Activated CD4-positive, alpha-beta T cell treated with anti-CD3 and anti-CD28 coated beads for 36 hours (primary cell): ENCODE measurements at regions not wholly inside any gene's neighbourhood (a gene's known extent, or its start where the extent isn't known, plus 50 kb on each side); places are given as distances from the start of the nearest gene placed in this dataset.
"Not testable (repeated sequence)": the region's sequence is repeated elsewhere in the genome, so short reads cannot be mapped to it uniquely, and the experiment has no call there.

Experiments used
- ATAC-seq: fragments of 200-7000 bp; cut with Tn5 transposase; one replicate; pipeline ENCODE4 v1.10.0; 2021; ENCODE audit warnings: mild to moderate bottlenecking, moderate library complexity
- CTCF ChIA-PET: fragments of 350-600 bp; sonication (Branson Sonifier 250); formaldehyde crosslinking; loops from one replicate; lab custom pipeline; 2021; ENCODE audit warnings: antibody characterized with exemption; lab: Charles Lee
- POLR2A ChIA-PET: fragments of 350-600 bp; sonication (Branson Sonifier 250); formaldehyde crosslinking; loops from one replicate; lab custom pipeline; 2021; ENCODE audit warnings: antibody characterized with exemption, inconsistent platforms; lab: Charles Lee
- DNase-seq: peaks from one replicate; pipeline ENCODE4 v3.0.0-alpha.2; 2020
- H3K27ac Mint-ChIP-seq: one replicate; pipeline ENCODE4 v1.8.0; 2021; ENCODE audit warnings: mixed read lengths
- H3K27me3 Mint-ChIP-seq: one replicate; pipeline ENCODE4 v1.8.0; 2021; ENCODE audit warnings: mixed read lengths
- H3K36me3 Mint-ChIP-seq: one replicate; pipeline ENCODE4 v1.8.0; 2021; ENCODE audit warnings: low read depth, mixed read lengths
- H3K4me1 Mint-ChIP-seq: one replicate; pipeline ENCODE4 v1.8.0; 2021; ENCODE audit warnings: mixed read lengths
- H3K4me3 Mint-ChIP-seq: one replicate; pipeline ENCODE4 v1.8.0; 2021; ENCODE audit warnings: mild to moderate bottlenecking, moderate library complexity, mixed read lengths
- H3K9me3 Mint-ChIP-seq: one replicate; pipeline ENCODE4 v1.8.0; 2021; ENCODE audit warnings: low read depth, mixed read lengths
- intact Hi-C, 2 experiments: fragments of 100-400 bp; cut with DNase I in 1 of 2; cut with micrococcal nuclease in 1 of 2; formaldehyde crosslinking; loops; one replicate each; pipeline versions ENCODE4 v1.14.2 to v1.15.1; 2022 to 2024; cut with DNase I, micrococcal nuclease

DNA sequence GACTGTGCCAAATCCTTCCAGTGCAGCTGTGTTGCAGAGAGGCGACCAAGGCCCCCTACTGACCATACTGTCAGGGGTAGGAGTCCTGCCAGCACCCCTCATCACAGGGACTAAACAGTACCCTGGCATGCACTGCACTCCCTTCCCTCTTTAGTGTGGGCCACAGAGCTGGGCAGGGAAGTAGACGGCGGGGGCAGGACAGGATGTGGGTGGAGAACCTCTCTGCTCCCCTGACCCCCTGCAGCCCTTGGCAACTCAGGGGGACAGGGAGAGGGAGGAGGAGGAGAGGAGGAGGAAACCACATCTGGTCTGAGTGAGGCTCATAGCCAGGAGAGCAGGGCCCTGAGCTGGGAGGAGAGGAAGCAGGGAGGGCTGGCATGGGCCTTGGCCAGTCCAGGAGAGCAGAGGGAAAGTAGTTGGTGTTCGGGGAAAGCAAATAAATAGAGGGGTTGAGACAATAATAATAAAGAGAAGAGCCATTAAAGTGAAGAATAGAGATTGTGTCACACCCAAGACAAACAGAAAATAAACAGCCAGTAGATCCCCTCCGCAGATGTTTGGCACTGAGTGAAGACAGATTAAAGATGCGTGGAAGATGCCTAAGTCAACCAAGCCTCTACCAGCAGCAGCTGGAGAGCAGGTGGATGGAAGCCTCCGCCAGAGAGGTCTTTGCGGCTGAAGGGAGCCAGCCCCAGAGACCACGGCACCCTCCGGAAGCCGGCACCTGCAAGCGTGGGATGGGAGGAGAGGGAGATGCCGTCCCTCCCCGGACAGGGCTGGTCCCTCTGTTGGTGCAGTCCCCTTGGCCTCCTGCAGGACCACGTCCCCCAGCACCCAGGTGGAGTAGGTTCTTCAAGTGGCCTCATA is 61.5 kb downstream of the RPUSD4 start:
- Mint-ChIP-seq H3K9me3 (peaks cover 8% of the 10 kb centered on the region), H3K36me3 (peaks cover 2% of the 10 kb centered on the region), H3K4me3 (no peak overlapping the region), H3K27ac (no peak overlapping the region), H3K27me3 (peaks cover 4% of the 10 kb centered on the region), H3K4me1 (no peaks in the 10 kb centered on the region)
- ATAC-seq (no peak), DNase-seq (no peak)
- ChIA-PET POLR2A (no interaction called here), CTCF (interaction anchor here (0.7 to 0.8 kb wide), 2 partner anchors 240 to 914 kb away, joined by 3 to 4 read pairs; no protein-coding TSS in a partner anchor)
- intact Hi-C loops, result no loop called here

DNA sequence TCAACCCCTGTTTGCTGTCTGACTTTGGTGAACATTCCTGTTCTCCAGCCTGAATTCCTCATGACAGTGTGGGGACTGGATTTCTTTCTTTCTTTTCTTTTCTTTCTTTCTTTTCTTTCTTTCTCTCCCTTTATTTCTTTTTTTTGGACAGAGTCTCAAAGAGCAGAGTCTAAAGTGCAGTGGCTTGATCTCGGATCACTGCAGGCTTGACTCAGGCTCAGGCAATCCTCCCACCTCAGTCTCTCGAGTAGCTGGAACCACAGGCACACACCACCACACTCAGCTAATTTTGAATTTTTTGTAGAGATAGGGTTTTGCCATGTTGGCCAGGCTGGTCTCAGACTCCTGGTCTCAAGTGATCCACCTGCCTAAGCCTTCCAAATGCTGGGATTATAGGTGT is 63.1 kb downstream of the RPUSD4 start:
- POLR2A ChIA-PET, result no interaction called here
- peaks cover 8% of the 10 kb centered on the region for H3K9me3 Mint-ChIP-seq
- no peak overlapping the region for H3K4me3 Mint-ChIP-seq
- no peak for DNase-seq
- CTCF ChIA-PET, result interaction anchor here (0.7 to 1.2 kb wide), 2 partner anchors 12 to 34 kb away, joined by 3 read pairs; no protein-coding TSS in a partner anchor
- no peaks in the 10 kb centered on the region for H3K4me1 Mint-ChIP-seq
- intact Hi-C loops, result no loop called here
- no peak for ATAC-seq
- peaks cover 4% of the 10 kb centered on the region for H3K27me3 Mint-ChIP-seq
- H3K36me3 Mint-ChIP-seq, result peaks cover 2% of the 10 kb centered on the region
- H3K27ac Mint-ChIP-seq, result no peak overlapping the region

DNA sequence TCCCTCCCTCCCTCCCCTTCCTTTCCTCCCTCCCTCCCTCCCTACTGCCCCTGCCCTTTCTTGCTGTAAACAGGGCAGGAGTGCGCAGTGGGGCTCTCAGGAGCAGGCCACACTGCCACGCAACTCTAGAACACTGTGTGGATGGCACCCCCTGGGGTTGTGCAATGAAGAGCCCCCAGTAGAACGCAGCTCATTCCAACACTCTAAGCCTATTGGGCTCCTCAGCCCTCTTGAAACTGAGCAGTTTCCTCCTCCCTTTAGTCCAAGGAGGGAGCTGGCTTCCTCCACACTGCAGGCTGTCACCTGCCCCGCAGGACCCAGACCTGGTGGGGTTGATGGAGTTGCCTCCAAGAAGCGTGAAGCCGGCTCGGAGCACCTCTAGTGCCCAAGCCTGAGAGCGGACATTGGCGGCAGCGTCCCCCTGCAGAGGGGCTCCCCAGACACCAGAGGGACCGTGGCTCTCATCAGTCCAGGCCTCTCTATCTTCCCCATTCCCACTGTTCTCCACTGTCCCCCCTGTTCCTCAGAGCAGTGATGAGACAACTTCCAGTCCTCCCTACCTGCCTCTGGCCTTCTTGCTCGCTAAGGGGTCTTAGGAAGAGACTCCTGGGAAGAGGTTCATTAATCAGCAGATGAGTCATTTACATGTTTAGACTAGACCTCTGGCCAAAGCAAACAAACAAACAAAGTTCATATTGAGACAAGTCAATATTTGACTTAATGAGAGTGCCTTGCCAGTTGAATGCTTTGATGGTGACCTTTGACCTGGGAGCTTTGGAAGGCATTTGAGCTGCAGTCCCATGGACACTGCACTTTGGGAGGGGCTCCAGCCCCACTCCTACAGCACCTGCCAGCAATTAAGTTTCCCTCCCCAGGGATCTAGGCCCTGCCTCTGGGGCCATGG is 64.0 kb downstream of the RPUSD4 start:
- Mint-ChIP-seq H3K36me3 (peaks cover 2% of the 10 kb centered on the region), H3K27me3 (peaks cover 4% of the 10 kb centered on the region), H3K4me1 (no peaks in the 10 kb centered on the region), H3K27ac (no peak overlapping the region), H3K9me3 (peaks cover 8% of the 10 kb centered on the region), H3K4me3 (no peak overlapping the region)
- ATAC-seq, result no peak
- no peak for DNase-seq
- ChIA-PET POLR2A (no interaction called here), CTCF (interaction anchor here (0.7 to 1.2 kb wide), 2 partner anchors 13 to 34 kb away, joined by 3 read pairs; no protein-coding TSS in a partner anchor)
- intact Hi-C loops, result no loop called here

DNA sequence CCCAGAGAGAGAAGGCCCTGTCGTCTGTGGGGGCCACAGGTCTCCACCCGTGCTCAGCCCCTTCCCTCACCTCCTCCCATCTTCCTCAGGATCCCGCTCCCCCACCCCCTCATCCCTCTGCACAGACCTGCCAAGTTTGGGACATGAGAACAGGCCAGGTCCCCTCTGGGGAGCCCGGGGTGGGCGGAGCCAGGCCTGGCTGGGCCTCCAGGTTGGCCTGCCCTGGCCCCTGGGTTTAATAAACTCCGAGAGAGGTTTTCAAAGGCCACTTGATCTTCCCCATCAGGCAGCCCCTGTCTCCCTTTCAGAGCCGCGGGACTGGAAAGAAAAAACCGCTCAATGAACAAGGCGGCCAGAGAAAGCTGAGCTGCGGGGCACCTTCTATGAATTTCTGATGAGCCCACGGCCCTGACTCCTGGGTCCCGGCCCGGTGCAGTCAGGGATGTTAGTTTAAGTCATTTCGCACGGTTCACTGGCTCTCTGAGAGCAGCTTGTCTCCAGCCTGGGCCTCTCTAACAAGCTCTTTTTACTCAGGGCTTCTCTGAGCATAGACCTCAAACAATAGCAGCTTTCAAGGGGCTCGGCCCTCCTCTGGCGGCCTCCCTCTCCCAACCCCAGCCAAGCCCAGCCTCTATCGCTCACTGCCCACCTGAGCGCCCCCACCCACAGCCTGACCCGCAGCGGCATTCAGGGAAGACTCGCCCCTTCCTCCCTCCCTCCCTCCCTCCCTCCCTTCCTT is 64.8 kb downstream of the RPUSD4 start:
- intact Hi-C loops, result no loop called here
- peaks cover 3% of the 10 kb centered on the region for H3K9me3 Mint-ChIP-seq
- H3K4me1 Mint-ChIP-seq, result no peaks in the 10 kb centered on the region
- CTCF ChIA-PET, result no interaction called here
- H3K27ac Mint-ChIP-seq, result no peak overlapping the region
- H3K4me3 Mint-ChIP-seq, result no peak overlapping the region
- H3K27me3 Mint-ChIP-seq, result no peaks in the 10 kb centered on the region
- ATAC-seq (no peak), DNase-seq (no peak)
- no peaks in the 10 kb centered on the region for H3K36me3 Mint-ChIP-seq
- POLR2A ChIA-PET, result interaction anchor here (0.6 kb wide), 1 partner anchor 95 kb away, joined by 5 read pairs; no protein-coding TSS in a partner anchor

DNA sequence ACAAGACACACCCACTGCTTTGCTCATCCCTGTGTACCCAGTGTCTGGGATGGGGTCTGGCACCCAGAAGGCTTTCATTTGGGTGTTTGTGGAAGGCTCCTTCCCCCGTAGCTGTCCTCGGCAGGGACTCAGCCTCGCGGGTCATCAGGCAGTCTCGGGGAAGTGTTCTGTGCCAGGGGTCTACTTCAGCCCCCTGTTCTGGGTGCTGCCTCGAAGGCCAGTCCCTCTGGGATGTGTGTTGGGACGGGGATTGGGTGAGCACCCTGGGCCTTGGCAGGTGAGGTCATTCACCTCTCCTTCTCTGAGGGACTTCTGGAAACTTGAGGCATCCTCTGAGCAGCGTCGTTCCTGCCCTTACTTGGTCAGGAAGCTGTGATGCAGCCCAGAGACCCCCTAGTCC is 65.5 kb downstream of the RPUSD4 start:
- ChIA-PET POLR2A (interaction anchor here (0.6 kb wide), 1 partner anchor 94 kb away, joined by 5 read pairs; no protein-coding TSS in a partner anchor), CTCF (no interaction called here)
- no peak for ATAC-seq
- DNase-seq, result no peak
- Mint-ChIP-seq H3K27ac (no peak overlapping the region), H3K27me3 (peaks cover 5% of the 10 kb centered on the region), H3K36me3 (no peaks in the 10 kb centered on the region), H3K4me1 (no peaks in the 10 kb centered on the region), H3K9me3 (no peaks in the 10 kb centered on the region), H3K4me3 (no peak overlapping the region)
- intact Hi-C loops, result no loop called here

DNA sequence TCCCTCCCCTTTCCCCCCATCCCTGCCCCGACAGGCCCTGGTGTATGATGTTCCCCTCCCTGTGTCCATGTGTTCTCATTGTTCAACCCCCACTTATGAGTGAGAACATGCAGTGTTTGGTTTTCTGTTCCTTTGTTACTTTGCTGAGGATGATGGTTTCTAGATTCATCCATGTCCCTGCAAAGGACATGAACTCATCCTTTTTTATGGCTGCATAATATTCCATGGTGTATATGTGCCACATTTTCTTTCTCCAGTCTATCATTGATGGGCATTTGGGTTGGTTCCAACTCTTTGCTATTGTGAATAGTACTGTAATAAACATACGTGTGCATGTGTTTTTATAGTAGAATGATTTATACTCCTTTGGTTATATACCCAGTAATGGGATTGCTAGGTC is 68.0 kb downstream of the RPUSD4 start:
- H3K4me3 Mint-ChIP-seq, CTCF ChIA-PET, H3K27ac Mint-ChIP-seq, DNase-seq, ATAC-seq, H3K9me3 Mint-ChIP-seq, POLR2A ChIA-PET, H3K36me3 Mint-ChIP-seq, H3K4me1 Mint-ChIP-seq, H3K27me3 Mint-ChIP-seq, intact Hi-C loops: not testable (repeated sequence)

DNA sequence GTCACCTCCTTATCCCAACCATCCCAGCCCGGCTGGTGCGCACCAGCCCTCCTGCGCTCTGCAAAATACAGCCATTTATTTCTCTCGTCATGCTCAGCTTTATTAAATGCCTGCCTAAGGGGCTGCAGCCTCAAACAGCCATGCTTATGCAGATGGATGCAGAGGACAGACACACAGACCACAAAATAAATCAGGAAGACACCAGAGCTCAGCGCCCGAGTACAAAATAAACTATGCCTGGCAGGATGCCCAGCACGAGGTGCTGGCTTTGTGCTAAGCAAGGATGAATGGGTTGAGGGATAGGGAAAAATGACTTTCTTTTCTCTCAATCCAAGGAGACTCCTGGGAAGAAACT is 70.5 kb downstream of the RPUSD4 start:
- Mint-ChIP-seq H3K27me3 (peaks cover 7% of the 10 kb centered on the region), H3K27ac (no peak overlapping the region), H3K4me1 (no peaks in the 10 kb centered on the region), H3K36me3 (no peaks in the 10 kb centered on the region), H3K4me3 (no peak overlapping the region), H3K9me3 (no peaks in the 10 kb centered on the region)
- CTCF ChIA-PET, result no interaction called here
- POLR2A ChIA-PET, result no interaction called here
- ATAC-seq (no peak), DNase-seq (no peak)
- intact Hi-C loops, result no loop called here

DNA sequence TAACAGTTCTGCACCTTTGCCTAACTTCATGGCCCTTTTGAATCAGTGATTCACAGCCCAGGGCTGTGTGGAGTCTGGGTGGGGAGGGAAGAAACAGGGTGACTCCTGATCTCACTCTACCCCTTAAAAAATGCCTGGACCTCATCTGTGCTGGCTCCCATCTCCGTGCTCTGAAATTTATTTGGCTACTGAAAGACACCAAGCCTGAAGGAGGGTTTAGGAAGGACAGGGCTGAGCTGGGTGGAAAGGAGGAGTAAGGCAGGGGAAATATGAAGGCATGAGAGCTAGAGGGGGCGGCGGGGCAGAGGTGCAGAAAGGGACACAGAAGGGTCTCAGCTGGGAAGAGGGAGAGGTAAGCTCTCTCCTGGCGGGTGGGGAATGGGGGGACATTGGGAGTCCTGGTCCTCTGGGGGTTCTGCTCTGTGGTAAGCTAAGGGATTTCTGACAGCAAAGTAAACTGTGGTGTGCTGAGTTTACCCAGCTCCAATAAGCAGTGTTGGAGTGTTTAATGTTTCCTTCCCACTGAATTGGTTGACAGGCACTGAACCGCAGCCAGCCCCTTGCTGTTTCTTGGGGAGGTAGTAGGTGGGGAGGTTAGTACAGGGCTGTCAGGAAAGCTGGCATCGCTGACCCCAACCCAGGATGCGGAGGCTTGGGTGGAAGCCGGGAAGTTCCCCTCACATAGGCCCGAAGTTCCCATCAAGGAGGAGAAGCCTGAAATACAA is 71.1 kb downstream of the RPUSD4 start:
- ChIA-PET POLR2A (no interaction called here), CTCF (interaction anchor here (0.5 kb wide), 1 partner anchor 80 kb away, joined by 3 read pairs; no protein-coding TSS in a partner anchor)
- Mint-ChIP-seq H3K27me3 (peaks cover 7% of the 10 kb centered on the region), H3K9me3 (no peaks in the 10 kb centered on the region), H3K4me3 (no peak overlapping the region), H3K36me3 (no peaks in the 10 kb centered on the region), H3K27ac (no peak overlapping the region), H3K4me1 (no peaks in the 10 kb centered on the region)
- ATAC-seq (no peak), DNase-seq (no peak)
- intact Hi-C loops, result no loop called here

DNA sequence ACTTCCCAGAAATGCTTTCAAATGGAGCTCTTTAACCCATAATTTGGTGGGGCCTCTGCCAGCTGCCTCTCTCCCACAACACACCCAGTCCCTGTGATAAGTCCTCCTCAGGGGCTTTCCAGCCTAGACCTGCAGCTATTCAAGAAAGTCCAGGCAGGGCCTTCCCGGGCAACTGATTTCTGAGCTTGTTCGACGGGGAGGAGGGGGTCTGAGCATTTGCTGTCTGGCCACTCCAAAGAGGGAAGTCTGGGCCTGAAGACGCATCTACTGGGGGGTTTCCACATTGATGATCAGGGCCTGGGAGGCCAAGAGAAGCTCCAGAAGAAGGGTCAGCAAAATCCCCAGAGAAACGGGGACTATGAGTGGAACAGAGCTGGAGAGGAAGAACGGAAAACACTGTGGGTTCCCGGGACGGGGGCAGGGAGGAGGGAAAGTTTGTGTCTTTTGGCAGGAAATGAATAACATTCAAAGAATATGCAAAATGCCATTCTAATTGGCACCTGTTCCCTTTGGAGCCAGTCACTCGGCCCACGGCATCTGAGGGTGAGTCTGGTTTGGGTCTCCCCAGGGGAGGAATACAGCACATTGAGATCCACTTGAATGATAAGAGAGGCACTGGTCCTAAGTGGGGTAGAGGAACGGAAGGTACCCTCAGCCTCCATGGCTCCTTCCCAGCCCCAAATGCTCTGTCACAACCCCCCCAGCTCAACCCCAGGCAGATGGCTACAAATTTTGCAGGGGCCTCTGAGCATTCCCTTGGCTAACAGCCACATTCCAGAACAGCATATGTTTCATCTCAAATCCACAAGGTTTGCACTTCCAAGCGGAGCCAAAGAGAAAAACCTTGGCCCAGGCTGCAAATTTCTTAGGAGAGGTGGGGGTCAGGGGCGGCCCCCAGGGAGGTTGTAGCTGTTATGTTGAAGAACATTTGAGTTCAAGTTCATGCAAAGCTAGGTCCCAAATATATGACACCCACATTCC is 72.0 kb downstream of the RPUSD4 start:
- no peak for DNase-seq
- ATAC-seq, result no peak
- no peaks in the 10 kb centered on the region for H3K36me3 Mint-ChIP-seq
- no peak overlapping the region for H3K4me3 Mint-ChIP-seq
- no peaks in the 10 kb centered on the region for H3K9me3 Mint-ChIP-seq
- H3K27me3 Mint-ChIP-seq, result peaks cover 7% of the 10 kb centered on the region
- intact Hi-C loops, result no loop called here
- no peaks in the 10 kb centered on the region for H3K4me1 Mint-ChIP-seq
- ChIA-PET POLR2A (no interaction called here), CTCF (interaction anchor here (0.7 to 1.3 kb wide), 2 partner anchors 55 to 195 kb away, joined by 3 to 5 read pairs; no protein-coding TSS in a partner anchor)
- H3K27ac Mint-ChIP-seq, result no peak overlapping the region

DNA sequence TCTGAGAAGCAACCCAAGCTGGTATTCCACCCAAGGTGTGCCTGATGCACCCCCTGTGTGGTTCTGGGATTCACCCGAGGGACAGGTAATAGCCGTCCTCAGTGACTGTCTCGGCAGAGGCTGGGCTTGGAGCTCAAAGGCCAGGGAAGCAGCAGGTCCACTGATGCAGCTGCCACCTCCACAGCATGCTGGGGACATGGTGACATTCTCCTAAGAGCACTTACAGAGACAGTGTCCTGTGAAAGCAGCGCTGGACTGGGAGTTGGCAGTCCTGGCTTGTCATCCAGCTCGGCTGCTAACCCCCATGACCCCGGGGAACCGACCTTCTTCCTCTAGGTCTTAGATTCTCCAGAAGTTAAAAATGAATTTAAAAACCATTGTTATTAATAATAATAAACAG is 72.8 kb downstream of the RPUSD4 start:
- DNase-seq, result no peak
- ATAC-seq, result no peak
- Mint-ChIP-seq H3K36me3 (no peaks in the 10 kb centered on the region), H3K4me1 (no peaks in the 10 kb centered on the region), H3K4me3 (no peak overlapping the region), H3K27ac (no peak overlapping the region), H3K9me3 (no peaks in the 10 kb centered on the region), H3K27me3 (peaks cover 7% of the 10 kb centered on the region)
- ChIA-PET POLR2A (no interaction called here), CTCF (interaction anchor here (0.7 to 1.3 kb wide), 2 partner anchors 55 to 194 kb away, joined by 3 to 5 read pairs; no protein-coding TSS in a partner anchor)
- intact Hi-C loops, result no loop called here
